ENCODE measurements at regions not wholly inside any gene's neighbourhood (a gene's known extent, or its start where the extent isn't known, plus 50 kb on each side); places are given as distances from the start of the nearest gene placed in this dataset.

DNA sequence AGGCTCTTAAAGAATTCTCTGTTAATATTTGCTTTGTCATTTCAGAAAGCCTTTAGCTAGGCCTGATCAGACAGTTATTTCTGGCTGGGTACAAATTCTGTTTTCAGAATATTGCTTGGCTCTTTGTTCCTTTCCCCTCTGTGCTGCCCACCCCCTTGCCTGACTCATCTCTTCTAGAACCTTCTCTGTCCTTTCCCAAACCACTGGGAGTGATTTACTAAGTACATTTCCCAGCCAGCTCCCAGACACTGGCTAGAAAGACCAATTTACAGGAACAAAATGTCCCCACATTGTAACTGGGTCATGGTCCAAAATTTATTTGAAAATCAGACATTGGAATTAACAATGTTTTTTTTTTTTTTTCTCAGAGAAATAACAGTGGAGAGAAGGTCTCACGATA is 133.1 kb upstream of the MAP1B start:
- H3K4me1 ChIP-seq (ENCODE audit: insufficient read depth, low read length): no peaks in the 10 kb centered on the region
- H3K9ac ChIP-seq (ENCODE audit: low read depth, low read length): no peak overlapping the region
- WGBS: 80% methylated on average over 1 of the region's 1 CpG
- H3K9me3 ChIP-seq (ENCODE audit: insufficient read depth, low read depth, low read length): no peaks in the 10 kb centered on the region
- no peaks in the 10 kb centered on the region for H3K27me3 ChIP-seq (ENCODE audit: insufficient read depth, low read length)
- no peak overlapping the region for H3K4me3 ChIP-seq (ENCODE audit: low read length)
- no peaks in the 10 kb centered on the region for H3K36me3 ChIP-seq (ENCODE audit: insufficient read depth, low read length)
- H3K27ac ChIP-seq (ENCODE audit: low read depth, low read length): no peak overlapping the region

DNA sequence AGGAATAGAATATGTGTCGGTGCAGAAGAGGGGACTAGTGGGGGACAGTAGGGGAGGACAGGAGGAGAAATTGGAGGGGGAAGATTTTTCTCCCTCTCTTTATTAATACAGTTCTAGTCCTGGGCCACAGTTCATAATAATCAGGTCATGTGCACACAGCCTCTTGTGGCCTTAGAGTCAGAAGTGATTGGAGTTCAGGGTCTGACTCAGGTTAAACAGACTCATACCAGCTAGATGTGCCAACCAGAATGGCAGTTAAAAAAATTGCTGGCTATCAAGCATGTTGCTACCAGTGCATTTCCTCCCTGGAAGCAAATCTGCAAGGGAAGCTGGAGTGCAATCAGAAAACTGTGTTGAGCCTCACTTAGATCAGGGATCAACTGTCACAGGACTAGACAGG is 132.7 kb upstream of the MAP1B start:
- Histone ChIP-seq H3K4me1 (ENCODE audit: insufficient read depth, low read length) (no peaks in the 10 kb centered on the region), H3K36me3 (ENCODE audit: insufficient read depth, low read length) (no peaks in the 10 kb centered on the region), H3K27ac (ENCODE audit: low read depth, low read length) (no peak overlapping the region), H3K4me3 (ENCODE audit: low read length) (no peak overlapping the region), H3K27me3 (ENCODE audit: insufficient read depth, low read length) (no peaks in the 10 kb centered on the region), H3K9ac (ENCODE audit: low read depth, low read length) (no peak overlapping the region), H3K9me3 (ENCODE audit: insufficient read depth, low read depth, low read length) (no peaks in the 10 kb centered on the region)
- 88% methylated on average over 1 of the region's 1 CpG for WGBS

DNA sequence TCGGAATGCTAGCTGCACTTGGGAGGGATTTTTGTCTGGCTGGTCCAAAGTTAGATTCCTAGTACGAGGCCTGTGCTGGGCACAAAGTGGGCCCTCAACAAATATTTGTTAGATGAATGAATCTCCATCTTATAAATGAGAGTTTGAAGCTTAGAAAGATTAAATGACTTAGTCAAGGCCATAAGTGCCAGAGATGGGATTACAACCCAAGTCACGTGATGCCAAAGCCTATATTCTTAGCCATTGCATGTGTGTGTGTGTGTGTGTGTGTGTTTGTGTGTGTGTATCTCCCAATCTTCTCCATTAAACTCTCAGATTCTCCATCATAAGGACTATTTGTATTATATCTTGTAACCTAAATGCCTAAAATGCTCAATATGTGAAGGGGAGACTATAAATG is 130.8 kb upstream of the MAP1B start:
- Histone ChIP-seq H3K9ac (ENCODE audit: low read depth, low read length) (no peak overlapping the region), H3K27ac (ENCODE audit: low read depth, low read length) (no peak overlapping the region), H3K27me3 (ENCODE audit: insufficient read depth, low read length) (no peaks in the 10 kb centered on the region), H3K9me3 (ENCODE audit: insufficient read depth, low read depth, low read length) (peaks cover 6% of the 10 kb centered on the region; the same call in 1 of the 2 replicates), H3K4me1 (ENCODE audit: insufficient read depth, low read length) (no peaks in the 10 kb centered on the region), H3K4me3 (ENCODE audit: low read length) (no peak overlapping the region), H3K36me3 (ENCODE audit: insufficient read depth, low read length) (no peaks in the 10 kb centered on the region)
- 64% methylated on average over 3 of the region's 3 CpGs for WGBS

DNA sequence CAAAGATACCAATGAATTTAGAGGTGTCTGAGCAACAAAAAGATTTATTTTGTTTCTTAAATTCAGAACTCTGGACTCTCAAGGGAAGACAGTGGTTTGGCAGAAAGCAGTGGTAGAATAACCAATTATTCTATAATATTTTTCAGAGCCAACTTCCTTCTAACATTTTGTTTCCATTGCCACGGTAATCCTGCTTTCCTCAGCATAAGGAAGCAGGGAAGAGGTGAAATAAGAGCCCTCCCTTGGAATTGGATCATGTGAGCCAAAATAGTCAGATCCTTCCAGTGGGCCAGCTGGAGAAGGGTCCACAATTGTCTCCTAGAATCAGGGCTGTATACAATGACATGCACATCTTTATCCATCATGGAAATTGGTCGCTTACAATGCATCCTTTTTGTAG is 130.0 kb upstream of the MAP1B start:
- H3K36me3 ChIP-seq (ENCODE audit: insufficient read depth, low read length): no peaks in the 10 kb centered on the region
- H3K27ac ChIP-seq (ENCODE audit: low read depth, low read length): no peak overlapping the region
- no peaks in the 10 kb centered on the region for H3K27me3 ChIP-seq (ENCODE audit: insufficient read depth, low read length)
- H3K9ac ChIP-seq (ENCODE audit: low read depth, low read length): no peak overlapping the region
- no peaks in the 10 kb centered on the region for H3K4me1 ChIP-seq (ENCODE audit: insufficient read depth, low read length)
- no peak overlapping the region for H3K4me3 ChIP-seq (ENCODE audit: low read length)
- 94% methylated on average over 2 of the region's 2 CpGs for WGBS
- H3K9me3 ChIP-seq (ENCODE audit: insufficient read depth, low read depth, low read length): peaks cover 13% of the 10 kb centered on the region

DNA sequence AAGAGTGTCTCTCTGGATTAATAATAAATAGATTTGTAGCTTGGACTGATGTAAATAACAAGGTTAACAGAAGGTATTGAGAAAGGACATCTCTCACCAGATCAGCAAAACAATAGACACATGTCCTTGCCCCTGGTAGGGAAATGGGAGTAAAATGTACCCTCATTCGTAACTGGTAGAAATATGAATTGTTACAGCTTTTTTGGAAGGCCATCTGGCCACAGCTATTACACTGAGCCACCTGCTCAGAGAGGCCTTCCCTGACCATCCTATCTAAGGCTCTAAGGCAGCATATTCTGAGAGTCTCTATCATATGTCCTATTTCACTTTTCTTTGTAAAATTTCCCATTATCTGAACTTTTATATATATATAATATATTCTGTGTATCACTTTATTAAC is 129.1 kb upstream of the MAP1B start:
- Histone ChIP-seq H3K9me3 (ENCODE audit: insufficient read depth, low read depth, low read length) (peaks cover 18% of the 10 kb centered on the region), H3K4me3 (ENCODE audit: low read length) (no peak overlapping the region), H3K27me3 (ENCODE audit: insufficient read depth, low read length) (no peaks in the 10 kb centered on the region), H3K36me3 (ENCODE audit: insufficient read depth, low read length) (no peaks in the 10 kb centered on the region), H3K4me1 (ENCODE audit: insufficient read depth, low read length) (no peaks in the 10 kb centered on the region), H3K27ac (ENCODE audit: low read depth, low read length) (no peak overlapping the region), H3K9ac (ENCODE audit: low read depth, low read length) (no peak overlapping the region)
- 88% methylated on average over 1 of the region's 1 CpG for WGBS

DNA sequence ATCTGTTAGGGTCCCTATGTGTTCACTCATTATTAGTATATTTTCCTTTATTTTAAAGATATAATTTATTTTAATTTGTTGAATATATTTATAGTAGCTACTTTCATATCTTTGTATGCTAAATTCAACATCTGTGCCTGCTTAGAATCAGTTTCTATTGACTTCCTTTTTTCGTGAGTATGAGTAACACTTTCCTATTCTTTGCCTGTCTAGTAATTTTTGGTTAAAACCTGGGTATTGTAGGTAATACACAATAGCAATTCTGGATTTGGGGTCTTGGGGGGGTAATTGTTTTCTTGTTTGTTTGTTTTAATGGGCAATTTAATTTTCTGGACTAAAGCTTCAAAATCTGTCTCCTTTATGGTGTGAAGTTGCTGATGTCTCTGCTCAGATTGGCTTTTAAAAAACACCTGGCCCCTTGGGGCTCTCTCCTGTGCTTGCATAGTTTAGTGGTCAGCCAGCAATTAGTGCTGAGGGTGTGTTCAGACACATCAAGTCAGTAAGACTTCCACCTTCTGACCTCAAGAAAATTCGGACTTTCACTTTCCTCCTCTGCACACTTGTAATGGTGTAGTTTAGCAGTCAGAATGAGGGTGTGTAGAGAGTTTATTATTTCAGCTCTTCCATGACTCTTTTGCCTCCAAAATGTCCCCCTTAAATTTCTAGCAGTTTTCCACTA is 124.4 kb upstream of the MAP1B start:
- Histone ChIP-seq H3K36me3 (ENCODE audit: insufficient read depth, low read length) (no peaks in the 10 kb centered on the region), H3K4me1 (ENCODE audit: insufficient read depth, low read length) (no peaks in the 10 kb centered on the region), H3K27me3 (ENCODE audit: insufficient read depth, low read length) (no peaks in the 10 kb centered on the region), H3K9ac (ENCODE audit: low read depth, low read length) (no peak overlapping the region), H3K9me3 (ENCODE audit: insufficient read depth, low read depth, low read length) (peaks cover 18% of the 10 kb centered on the region), H3K27ac (ENCODE audit: low read depth, low read length) (no peak overlapping the region), H3K4me3 (ENCODE audit: low read length) (no peak overlapping the region)
- 0% methylated on average over 1 of the region's 2 CpGs for WGBS

DNA sequence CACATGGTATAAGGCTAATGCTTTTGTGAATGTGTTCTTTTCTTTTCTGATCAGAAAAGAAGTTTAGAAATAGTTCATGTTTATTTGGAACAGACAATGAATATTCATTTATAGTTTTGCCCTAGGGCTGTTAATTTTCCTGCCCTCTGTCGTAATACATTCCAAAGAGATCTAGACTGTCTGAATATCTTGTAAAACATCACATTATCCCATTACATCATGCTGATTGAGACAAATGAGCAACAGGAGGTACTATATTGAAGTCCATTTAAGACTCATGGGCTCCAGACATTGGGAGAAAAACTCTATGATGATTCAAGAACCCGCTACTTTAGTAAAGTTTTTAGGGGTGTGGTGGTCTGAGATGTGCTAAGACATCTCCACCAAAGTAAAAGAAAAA is 121.2 kb upstream of the MAP1B start:
- H3K27ac ChIP-seq (ENCODE audit: low read depth, low read length): no peak overlapping the region
- no peak overlapping the region for H3K9ac ChIP-seq (ENCODE audit: low read depth, low read length)
- H3K4me1 ChIP-seq (ENCODE audit: insufficient read depth, low read length): no peaks in the 10 kb centered on the region
- H3K4me3 ChIP-seq (ENCODE audit: low read length): no peak overlapping the region
- no peaks in the 10 kb centered on the region for H3K36me3 ChIP-seq (ENCODE audit: insufficient read depth, low read length)
- WGBS: 50% methylated on average over 2 of the region's 2 CpGs
- peaks cover 16% of the 10 kb centered on the region for H3K9me3 ChIP-seq (ENCODE audit: insufficient read depth, low read depth, low read length)
- H3K27me3 ChIP-seq (ENCODE audit: insufficient read depth, low read length): no peaks in the 10 kb centered on the region

DNA sequence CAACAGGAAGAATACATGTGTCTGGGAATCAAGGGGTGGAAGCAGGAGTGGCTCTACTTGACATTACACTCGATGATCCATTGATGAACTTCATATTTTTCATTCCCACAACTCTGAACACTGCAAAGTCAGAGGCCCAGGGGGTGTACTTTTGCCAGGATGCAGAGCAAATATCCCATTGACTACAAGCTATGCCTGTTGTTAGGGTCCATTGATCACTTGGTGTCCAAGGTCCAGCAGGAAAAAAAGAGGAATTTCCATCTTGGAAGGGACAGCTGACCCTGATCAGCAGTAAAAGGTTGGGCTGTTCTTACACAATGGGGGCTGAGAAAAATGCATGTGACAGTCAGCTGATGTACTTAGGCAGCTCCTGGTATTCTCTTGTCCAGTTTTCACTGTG is 118.5 kb upstream of the MAP1B start:
- H3K4me3 ChIP-seq (ENCODE audit: low read length): no peak overlapping the region
- H3K9ac ChIP-seq (ENCODE audit: low read depth, low read length): no peak overlapping the region
- H3K27ac ChIP-seq (ENCODE audit: low read depth, low read length): no peak overlapping the region
- 100% methylated on average over 1 of the region's 1 CpG for WGBS
- H3K27me3 ChIP-seq (ENCODE audit: insufficient read depth, low read length): no peaks in the 10 kb centered on the region
- no peaks in the 10 kb centered on the region for H3K4me1 ChIP-seq (ENCODE audit: insufficient read depth, low read length)
- H3K9me3 ChIP-seq (ENCODE audit: insufficient read depth, low read depth, low read length): no peaks in the 10 kb centered on the region
- H3K36me3 ChIP-seq (ENCODE audit: insufficient read depth, low read length): no peaks in the 10 kb centered on the region

DNA sequence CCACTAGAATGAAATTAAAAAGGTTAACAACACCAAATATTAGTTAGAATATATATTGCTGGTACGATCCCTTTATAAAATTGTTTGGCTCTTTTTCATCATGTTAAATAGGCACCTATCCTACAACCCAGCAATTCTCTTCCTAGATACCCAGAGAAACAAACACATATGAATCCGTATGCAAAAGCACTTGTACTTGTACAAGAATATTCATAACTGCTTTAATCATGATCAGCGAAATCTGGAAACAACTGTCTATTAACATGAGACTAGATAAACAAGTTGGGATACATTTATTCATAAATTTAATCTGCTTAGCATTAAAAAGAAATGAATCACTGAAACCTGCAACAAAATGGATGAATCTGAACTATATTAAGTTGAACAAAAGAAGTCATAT is 113.7 kb upstream of the MAP1B start:
- Histone ChIP-seq H3K27me3 (ENCODE audit: insufficient read depth, low read length) (no peaks in the 10 kb centered on the region), H3K36me3 (ENCODE audit: insufficient read depth, low read length) (no peaks in the 10 kb centered on the region), H3K4me3 (ENCODE audit: low read length) (no peak overlapping the region), H3K27ac (ENCODE audit: low read depth, low read length) (no peak overlapping the region), H3K4me1 (ENCODE audit: insufficient read depth, low read length) (no peaks in the 10 kb centered on the region), H3K9ac (ENCODE audit: low read depth, low read length) (no peak overlapping the region), H3K9me3 (ENCODE audit: insufficient read depth, low read depth, low read length) (no peaks in the 10 kb centered on the region)
- 95% methylated on average over 3 of the region's 3 CpGs for WGBS

DNA sequence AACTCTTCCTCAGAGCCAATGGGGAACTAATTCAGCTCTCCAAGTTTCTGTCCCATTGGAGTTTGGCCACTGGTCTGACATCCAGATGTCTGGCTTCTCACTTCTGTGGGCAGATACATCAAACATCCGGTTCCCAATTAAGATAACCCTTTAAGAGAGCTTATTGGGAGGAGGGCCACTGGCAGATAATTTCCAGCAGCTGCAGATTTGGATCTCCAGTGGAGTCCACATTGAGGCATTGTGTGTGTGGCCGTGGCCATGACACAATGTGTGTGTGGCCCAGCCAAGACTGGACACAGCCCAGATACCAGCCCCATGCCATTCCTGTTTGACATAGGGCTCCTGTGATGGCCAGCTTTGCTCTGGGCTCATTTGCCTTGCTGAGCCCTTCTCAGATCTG is 110.5 kb upstream of the MAP1B start:
- Histone ChIP-seq H3K27ac (ENCODE audit: low read depth, low read length) (no peak overlapping the region), H3K9me3 (ENCODE audit: insufficient read depth, low read depth, low read length) (no peaks in the 10 kb centered on the region), H3K9ac (ENCODE audit: low read depth, low read length) (no peak overlapping the region), H3K4me1 (ENCODE audit: insufficient read depth, low read length) (no peaks in the 10 kb centered on the region), H3K27me3 (ENCODE audit: insufficient read depth, low read length) (no peaks in the 10 kb centered on the region), H3K4me3 (ENCODE audit: low read length) (no peak overlapping the region), H3K36me3 (ENCODE audit: insufficient read depth, low read length) (no peaks in the 10 kb centered on the region)
- 50% methylated on average over 2 of the region's 2 CpGs for WGBS

DNA sequence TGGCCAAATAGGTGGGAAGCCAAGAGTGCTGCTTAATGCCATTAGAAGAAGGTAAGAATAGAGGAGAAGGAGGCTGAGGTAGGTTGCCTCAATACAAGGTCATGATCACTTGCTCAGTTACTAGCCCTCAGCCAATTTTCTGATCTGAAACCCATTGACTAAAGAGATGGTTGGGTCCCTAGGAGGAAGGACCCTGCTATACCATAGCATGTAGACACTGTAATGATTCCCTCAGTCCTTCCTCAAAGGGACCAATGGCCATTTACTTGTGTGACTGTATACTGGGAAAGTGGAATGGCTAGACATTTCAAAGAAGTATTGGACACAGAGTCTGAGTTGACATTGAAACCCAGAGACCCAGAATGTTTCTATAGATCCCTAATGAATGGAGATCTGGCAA is 108.5 kb upstream of the MAP1B start:
- Histone ChIP-seq H3K27ac (ENCODE audit: low read depth, low read length) (no peak overlapping the region), H3K9ac (ENCODE audit: low read depth, low read length) (no peak overlapping the region), H3K27me3 (ENCODE audit: insufficient read depth, low read length) (no peaks in the 10 kb centered on the region), H3K9me3 (ENCODE audit: insufficient read depth, low read depth, low read length) (no peaks in the 10 kb centered on the region), H3K36me3 (ENCODE audit: insufficient read depth, low read length) (no peaks in the 10 kb centered on the region), H3K4me3 (ENCODE audit: low read length) (no peak overlapping the region), H3K4me1 (ENCODE audit: insufficient read depth, low read length) (no peaks in the 10 kb centered on the region)

DNA sequence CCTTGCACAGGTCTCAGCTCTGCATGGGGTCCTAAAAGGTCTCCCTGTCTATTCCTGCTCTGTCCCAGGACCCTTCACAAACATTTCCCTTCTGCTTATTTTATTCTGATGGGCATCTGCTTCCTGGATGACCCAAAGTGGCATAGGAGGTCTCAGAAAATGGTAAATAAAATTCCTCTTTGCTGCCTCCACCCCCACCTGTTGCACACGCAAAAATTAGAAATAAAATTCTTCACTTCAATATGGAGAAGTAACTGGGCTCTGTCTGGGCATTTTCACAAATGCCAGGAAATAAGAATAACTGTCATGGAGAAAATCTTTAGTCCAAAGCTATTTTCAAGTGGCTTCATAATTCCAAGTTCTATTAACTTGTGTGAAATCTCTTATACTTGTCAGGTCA is 106.6 kb upstream of the MAP1B start:
- H3K27ac ChIP-seq (ENCODE audit: low read depth, low read length): no peak overlapping the region
- no peak overlapping the region for H3K4me3 ChIP-seq (ENCODE audit: low read length)
- H3K9ac ChIP-seq (ENCODE audit: low read depth, low read length): no peak overlapping the region
- no peaks in the 10 kb centered on the region for H3K27me3 ChIP-seq (ENCODE audit: insufficient read depth, low read length)
- H3K4me1 ChIP-seq (ENCODE audit: insufficient read depth, low read length): peaks cover 4% of the 10 kb centered on the region
- no peaks in the 10 kb centered on the region for H3K36me3 ChIP-seq (ENCODE audit: insufficient read depth, low read length)
- H3K9me3 ChIP-seq (ENCODE audit: insufficient read depth, low read depth, low read length): no peaks in the 10 kb centered on the region
- WGBS: 80% methylated on average over 1 of the region's 1 CpG
